Activated CD8-positive, alpha-beta T cell treated with anti-CD3 and anti-CD28 coated beads for 36 hours (primary cell): ENCODE measurements at regions not wholly inside any gene's neighbourhood (a gene's known extent, or its start where the extent isn't known, plus 50 kb on each side); places are given as distances from the start of the nearest gene placed in this dataset.

Source experiments
- ATAC-seq: fragments of 200-7000 bp; cut with Tn5 transposase; one replicate; pipeline ENCODE4 v1.10.0; 2021; ENCODE audit warnings: mild to moderate bottlenecking, moderate library complexity
- CTCF ChIA-PET: fragments of 350-600 bp; sonication (Branson Sonifier 250); formaldehyde crosslinking; loops from one replicate; lab custom pipeline; 2021; ENCODE audit warnings: antibody characterized with exemption; lab: Charles Lee
- POLR2A ChIA-PET: fragments of 350-600 bp; sonication (Branson Sonifier 250); formaldehyde crosslinking; loops from one replicate; lab custom pipeline; 2021; ENCODE audit warnings: antibody characterized with exemption; lab: Charles Lee
- DNase-seq: peaks from one replicate; pipeline ENCODE4 v3.0.0-alpha.2; 2020
- H3K27ac Mint-ChIP-seq: one replicate; pipeline ENCODE4 v1.8.0; 2021; ENCODE audit warnings: mild to moderate bottlenecking, mixed read lengths
- H3K27me3 Mint-ChIP-seq: one replicate; pipeline ENCODE4 v1.8.0; 2021; ENCODE audit warnings: mixed read lengths
- H3K36me3 Mint-ChIP-seq: one replicate; pipeline ENCODE4 v1.8.0; 2021; ENCODE audit warnings: low read depth, mixed read lengths
- H3K4me1 Mint-ChIP-seq: one replicate; pipeline ENCODE4 v1.8.0; 2021; ENCODE audit warnings: low read depth, mixed read lengths
- H3K4me3 Mint-ChIP-seq: one replicate; pipeline ENCODE4 v1.8.0; 2021; ENCODE audit warnings: mild to moderate bottlenecking, moderate library complexity, mixed read lengths
- H3K9me3 Mint-ChIP-seq: one replicate; pipeline ENCODE4 v1.8.0; 2021; ENCODE audit warnings: mixed read lengths
- CTCF ChIP-seq: fragments of 200-600 bp; IDR thresholded peaks from one replicate; pipeline ENCODE4 v1.8.0; 2022; ENCODE audit warnings: antibody characterized with exemption, mild to moderate bottlenecking
- intact Hi-C: fragments of 100-400 bp; cut with micrococcal nuclease; formaldehyde crosslinking; loops from one replicate; pipeline ENCODE4 v1.10.0; 2022

- ChIA-PET CTCF (no interaction called here), POLR2A (interaction anchor here (0.7 kb wide), 1 partner anchor 774 kb away, joined by 3 read pairs; no protein-coding TSS in a partner anchor)
- Mint-ChIP-seq H3K36me3 (no peaks in the 10 kb centered on the region), H3K4me1 (no peaks in the 10 kb centered on the region), H3K9me3 (no peaks in the 10 kb centered on the region), H3K4me3 (no peak overlapping the region), H3K27me3 (peaks cover 14% of the 10 kb centered on the region), H3K27ac (no peak overlapping the region)
- ATAC-seq (no peak), DNase-seq (no peak)
- intact Hi-C loops = no loop called here
- TF ChIP-seq CTCF = no peak
These were observed 292.7 kb downstream of the IRF8 start for GRCh38 chr16:86191663-86192062.

GRCh38 chr16:86193528-86194193, 294.7 kb downstream of the IRF8 start:
- Mint-ChIP-seq H3K4me3 (no peak overlapping the region), H3K27me3 (peaks cover 29% of the 10 kb centered on the region), H3K9me3 (no peaks in the 10 kb centered on the region), H3K4me1 (no peaks in the 10 kb centered on the region), H3K27ac (no peak overlapping the region), H3K36me3 (no peaks in the 10 kb centered on the region)
- DNase-seq = no peak
- TF ChIP-seq CTCF = no peak
- intact Hi-C loops = no loop called here
- ChIA-PET CTCF (no interaction called here), POLR2A (no interaction called here)
- no peak for ATAC-seq

GRCh38 chr16:86195863-86196630, 297.1 kb downstream of the IRF8 start:
- no peak for TF ChIP-seq CTCF
- H3K36me3 Mint-ChIP-seq = no peaks in the 10 kb centered on the region
- H3K27me3 Mint-ChIP-seq = peaks cover 45% of the 10 kb centered on the region
- H3K4me1 Mint-ChIP-seq = no peaks in the 10 kb centered on the region
- no peak for DNase-seq
- H3K9me3 Mint-ChIP-seq = no peaks in the 10 kb centered on the region
- ChIA-PET CTCF (no interaction called here), POLR2A (no interaction called here)
- H3K27ac Mint-ChIP-seq = no peak overlapping the region
- no peak overlapping the region for H3K4me3 Mint-ChIP-seq
- ATAC-seq = no peak
- intact Hi-C loops = no loop called here

GRCh38 chr16:86196687-86197391, 297.9 kb downstream of the IRF8 start:
- intact Hi-C loops = no loop called here
- no peak overlapping the region for H3K27ac Mint-ChIP-seq
- no peaks in the 10 kb centered on the region for H3K36me3 Mint-ChIP-seq
- POLR2A ChIA-PET = no interaction called here
- CTCF ChIA-PET = no interaction called here
- H3K27me3 Mint-ChIP-seq = peaks cover 45% of the 10 kb centered on the region
- no peaks in the 10 kb centered on the region for H3K9me3 Mint-ChIP-seq
- no peak for DNase-seq
- TF ChIP-seq CTCF = no peak
- H3K4me3 Mint-ChIP-seq = no peak overlapping the region
- no peaks in the 10 kb centered on the region for H3K4me1 Mint-ChIP-seq
- ATAC-seq = no peak
